ENCODE measurements at regions not wholly inside any gene's neighbourhood (a gene's known extent, or its start where the extent isn't known, plus 50 kb on each side); places are given as distances from the start of the nearest gene placed in this dataset.

- DNase-seq, result no peak
Observed at GRCh38 chr21:24025101-24025500, 1582.2 kb downstream of the MRPL39 start.

GRCh38 chr21:24023936-24024335, 1583.3 kb downstream of the MRPL39 start:
- Histone ChIP-seq H3K4ac (ENCODE audit: low read depth in 1 of 2, low read length in 2 of 2) (no peak overlapping the region), H3K23ac (ENCODE audit: low read length in 2 of 2) (no peak overlapping the region), H3K18ac (ENCODE audit: low read depth in 1 of 2, low read length in 2 of 2) (no peak overlapping the region), H3K4me1 (ENCODE audit: control insufficient read depth, insufficient read depth, low read depth, low read length) (no peaks in the 10 kb centered on the region), H3K4me3 (ENCODE audit: insufficient read depth in 1 of 2, low read depth in 1 of 2, low read length in 2 of 2) (no peak overlapping the region), H2AFZ (ENCODE audit: low read depth, low read length) (no peak overlapping the region), H2BK5ac (ENCODE audit: low read depth, low read length, poor library complexity, severe bottlenecking) (no peak overlapping the region), H3K79me1 (replicated peaks; ENCODE audit: low read length, poor library complexity, severe bottlenecking) (no peaks in the 10 kb centered on the region), H3K4me2 (ENCODE audit: low read length, poor library complexity, severe bottlenecking) (no peak overlapping the region), H2AK5ac (ENCODE audit: low read length, severe bottlenecking) (no peak overlapping the region), H3K27me3 (ENCODE audit: control insufficient read depth in 1 of 2, insufficient read depth in 1 of 2, low read length in 2 of 2) (no peaks in the 10 kb centered on the region), H2BK15ac (ENCODE audit: low read depth, poor library complexity, severe bottlenecking) (no peak overlapping the region), H3K14ac (ENCODE audit: low read length in 2 of 2) (no peak overlapping the region), H2BK120ac (ENCODE audit: low read depth, low read length) (no peak overlapping the region), H3K9ac (ENCODE audit: low read length) (no peak overlapping the region), H3K9me3 (ENCODE audit: control insufficient read depth, low read length) (peaks cover 6% of the 10 kb centered on the region), H3K36me3 (ENCODE audit: control insufficient read depth in 1 of 2, insufficient read depth in 2 of 2, low read depth in 1 of 2, low read length in 2 of 2) (no peaks in the 10 kb centered on the region), H4K91ac (ENCODE audit: low read length) (no peak overlapping the region), H2BK12ac (ENCODE audit: low read length in 2 of 2) (no peak overlapping the region), H4K8ac (ENCODE audit: low read length) (no peak overlapping the region), H3K27ac (ENCODE audit: low read length, poor library complexity, severe bottlenecking) (no peak overlapping the region)
- WGBS, result 90% methylated on average over 1 of the region's 1 CpG
- no peak for DNase-seq

More at GRCh38 chr21:24025101-24025500, 1582.2 kb downstream of the MRPL39 start:
- Histone ChIP-seq H2BK15ac (ENCODE audit: low read depth, poor library complexity, severe bottlenecking) (no peak overlapping the region), H3K27me3 (ENCODE audit: control insufficient read depth in 1 of 2, insufficient read depth in 1 of 2, low read length in 2 of 2) (no peaks in the 10 kb centered on the region), H3K23ac (ENCODE audit: low read length in 2 of 2) (no peak overlapping the region), H4K8ac (ENCODE audit: low read length) (no peak overlapping the region), H3K9ac (ENCODE audit: low read length) (no peak overlapping the region), H3K14ac (ENCODE audit: low read length in 2 of 2) (no peak overlapping the region), H2BK5ac (ENCODE audit: low read depth, low read length, poor library complexity, severe bottlenecking) (no peak overlapping the region), H3K9me3 (ENCODE audit: control insufficient read depth, low read length) (peaks cover 4% of the 10 kb centered on the region), H3K18ac (ENCODE audit: low read depth in 1 of 2, low read length in 2 of 2) (no peak overlapping the region), H2AK5ac (ENCODE audit: low read length, severe bottlenecking) (no peak overlapping the region), H3K4me1 (ENCODE audit: control insufficient read depth, insufficient read depth, low read depth, low read length) (no peaks in the 10 kb centered on the region), H3K4me2 (ENCODE audit: low read length, poor library complexity, severe bottlenecking) (no peak overlapping the region), H2BK12ac (ENCODE audit: low read length in 2 of 2) (no peak overlapping the region), H3K36me3 (ENCODE audit: control insufficient read depth in 1 of 2, insufficient read depth in 2 of 2, low read depth in 1 of 2, low read length in 2 of 2) (no peaks in the 10 kb centered on the region), H3K4ac (ENCODE audit: low read depth in 1 of 2, low read length in 2 of 2) (no peak overlapping the region), H3K79me1 (replicated peaks; ENCODE audit: low read length, poor library complexity, severe bottlenecking) (no peaks in the 10 kb centered on the region), H3K4me3 (ENCODE audit: insufficient read depth in 1 of 2, low read depth in 1 of 2, low read length in 2 of 2) (no peak overlapping the region), H4K91ac (ENCODE audit: low read length) (no peak overlapping the region), H3K27ac (ENCODE audit: low read length, poor library complexity, severe bottlenecking) (no peak overlapping the region), H2AFZ (ENCODE audit: low read depth, low read length) (no peak overlapping the region), H2BK120ac (ENCODE audit: low read depth, low read length) (no peak overlapping the region)
- no CpG with 5 or more reads among the region's 3 CpGs for WGBS

DNA sequence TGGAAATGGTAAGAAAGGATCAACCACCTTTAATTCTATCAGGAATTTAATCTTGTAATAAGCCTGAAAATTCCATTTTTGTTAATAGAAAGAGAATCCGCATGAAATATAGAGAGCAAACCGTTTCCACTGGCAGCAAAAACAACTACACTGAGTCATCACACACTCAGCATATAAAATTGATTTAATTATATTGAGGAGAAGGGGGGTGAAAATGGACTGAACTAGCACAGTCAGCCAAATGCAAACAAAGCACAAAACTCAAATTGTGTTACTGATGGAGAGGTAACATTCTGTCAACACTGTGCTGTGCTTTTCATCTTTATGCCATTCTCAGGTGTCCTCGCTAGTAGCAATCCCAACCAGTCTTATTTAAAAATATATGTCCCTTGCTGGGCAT, 1583.9 kb downstream of the MRPL39 start:
- Histone ChIP-seq H2BK120ac (ENCODE audit: low read depth, low read length) (no peak overlapping the region), H2BK15ac (ENCODE audit: low read depth, poor library complexity, severe bottlenecking) (no peak overlapping the region), H3K23ac (ENCODE audit: low read length in 2 of 2) (no peak overlapping the region), H4K8ac (ENCODE audit: low read length) (no peak overlapping the region), H3K4ac (ENCODE audit: low read depth in 1 of 2, low read length in 2 of 2) (no peak overlapping the region), H4K91ac (ENCODE audit: low read length) (no peak overlapping the region), H3K79me1 (replicated peaks; ENCODE audit: low read length, poor library complexity, severe bottlenecking) (no peaks in the 10 kb centered on the region), H3K36me3 (ENCODE audit: control insufficient read depth in 1 of 2, insufficient read depth in 2 of 2, low read depth in 1 of 2, low read length in 2 of 2) (no peaks in the 10 kb centered on the region), H3K9me3 (ENCODE audit: control insufficient read depth, low read length) (peaks cover 6% of the 10 kb centered on the region), H3K14ac (ENCODE audit: low read length in 2 of 2) (no peak overlapping the region), H3K18ac (ENCODE audit: low read depth in 1 of 2, low read length in 2 of 2) (no peak overlapping the region), H3K4me3 (ENCODE audit: insufficient read depth in 1 of 2, low read depth in 1 of 2, low read length in 2 of 2) (no peak overlapping the region), H2AK5ac (ENCODE audit: low read length, severe bottlenecking) (no peak overlapping the region), H3K27me3 (ENCODE audit: control insufficient read depth in 1 of 2, insufficient read depth in 1 of 2, low read length in 2 of 2) (no peaks in the 10 kb centered on the region), H3K4me2 (ENCODE audit: low read length, poor library complexity, severe bottlenecking) (no peak overlapping the region), H3K9ac (ENCODE audit: low read length) (peak overlapping the region; percentile 64), H2AFZ (ENCODE audit: low read depth, low read length) (no peak overlapping the region), H3K27ac (ENCODE audit: low read length, poor library complexity, severe bottlenecking) (no peak overlapping the region), H3K4me1 (ENCODE audit: control insufficient read depth, insufficient read depth, low read depth, low read length) (no peaks in the 10 kb centered on the region), H2BK12ac (ENCODE audit: low read length in 2 of 2) (no peak overlapping the region), H2BK5ac (ENCODE audit: low read depth, low read length, poor library complexity, severe bottlenecking) (no peak overlapping the region)
- DNase-seq, result no peak
- WGBS, result 33% methylated on average over 1 of the region's 3 CpGs

DNA sequence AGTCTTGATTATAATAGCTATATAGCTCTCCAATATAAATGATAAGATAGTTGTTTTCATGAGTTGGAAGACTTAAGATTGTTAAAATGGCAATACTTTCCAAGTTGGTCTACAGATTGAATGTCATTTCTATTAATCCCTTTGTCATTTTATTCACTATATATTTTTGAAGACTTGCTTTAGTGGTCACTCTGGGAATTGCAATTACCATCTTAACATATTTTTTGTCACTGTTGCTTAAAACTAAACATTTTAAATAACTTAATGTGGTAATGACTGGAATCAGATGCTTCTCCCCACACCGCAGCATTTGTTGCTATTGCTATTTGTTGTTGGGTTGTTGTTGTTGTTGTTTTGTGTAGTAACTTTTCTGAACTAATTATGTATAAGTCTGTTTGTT, 1592.9 kb downstream of the MRPL39 start:
- Histone ChIP-seq H3K9me3 (ENCODE audit: control insufficient read depth, low read length) (peaks cover 5% of the 10 kb centered on the region), H2AFZ (ENCODE audit: low read depth, low read length) (no peak overlapping the region), H3K4me1 (ENCODE audit: control insufficient read depth, insufficient read depth, low read depth, low read length) (no peaks in the 10 kb centered on the region), H3K27ac (ENCODE audit: low read length, poor library complexity, severe bottlenecking) (no peak overlapping the region), H2BK120ac (ENCODE audit: low read depth, low read length) (no peak overlapping the region), H3K4me3 (ENCODE audit: insufficient read depth in 1 of 2, low read depth in 1 of 2, low read length in 2 of 2) (no peak overlapping the region), H2AK5ac (ENCODE audit: low read length, severe bottlenecking) (no peak overlapping the region), H4K91ac (ENCODE audit: low read length) (no peak overlapping the region), H3K18ac (ENCODE audit: low read depth in 1 of 2, low read length in 2 of 2) (no peak overlapping the region), H2BK15ac (ENCODE audit: low read depth, poor library complexity, severe bottlenecking) (no peak overlapping the region), H2BK5ac (ENCODE audit: low read depth, low read length, poor library complexity, severe bottlenecking) (no peak overlapping the region), H4K8ac (ENCODE audit: low read length) (no peak overlapping the region), H3K4ac (ENCODE audit: low read depth in 1 of 2, low read length in 2 of 2) (no peak overlapping the region), H3K14ac (ENCODE audit: low read length in 2 of 2) (no peak overlapping the region), H3K23ac (ENCODE audit: low read length in 2 of 2) (no peak overlapping the region), H3K27me3 (ENCODE audit: control insufficient read depth in 1 of 2, insufficient read depth in 1 of 2, low read length in 2 of 2) (no peaks in the 10 kb centered on the region), H3K9ac (ENCODE audit: low read length) (no peak overlapping the region), H3K36me3 (ENCODE audit: control insufficient read depth in 1 of 2, insufficient read depth in 2 of 2, low read depth in 1 of 2, low read length in 2 of 2) (no peaks in the 10 kb centered on the region), H3K4me2 (ENCODE audit: low read length, poor library complexity, severe bottlenecking) (no peak overlapping the region), H3K79me1 (replicated peaks; ENCODE audit: low read length, poor library complexity, severe bottlenecking) (no peaks in the 10 kb centered on the region), H2BK12ac (ENCODE audit: low read length in 2 of 2) (no peak overlapping the region)
- WGBS, result 92% methylated on average over 1 of the region's 1 CpG
- no peak for DNase-seq

All from mesenchymal stem cell (in vitro differentiated cells and primary cell).